SK-N-SH (cell line): ENCODE measurements at regions not wholly inside any gene's neighbourhood (a gene's known extent, or its start where the extent isn't known, plus 50 kb on each side); places are given as distances from the start of the nearest gene placed in this dataset.

ENCODE experiments used
- CTCF ChIA-PET: fragments of 300-600, 350-600 bp; formaldehyde crosslinking; extraction: SDS; loops from one replicate; lab custom pipeline; 2021; lab: Yijun Ruan, JAX
- POLR2A ChIA-PET: fragments of 350-600 bp; sonication (Branson Sonifier 250); formaldehyde crosslinking; extraction: SDS; loops from one replicate; lab custom pipeline; 2020; ENCODE audit warnings: antibody characterized with exemption, inconsistent platforms; lab: Yijun Ruan, JAX
- DNase-seq: peaks from one replicate; pipeline ENCODE4 v3.0.0; 2012
- H2AFZ ChIP-seq: fragments of 200-600 bp; sonication (generic); 2 replicates; pipeline ENCODE4 v1.8.1; 2016; ENCODE audit warnings: antibody characterized with exemption, mild to moderate bottlenecking, low read depth
- H3F3A ChIP-seq: fragments of 200-600 bp; sonication (generic); replicated peaks from 2 replicates; pipeline ENCODE3; 2016; ENCODE audit warnings: antibody characterized with exemption, mild to moderate bottlenecking; ENCODE audit not compliant: insufficient read depth
- H3K27ac ChIP-seq, 2 experiments: fragments of 200-500 bp in 1 of 2; fragments of 200-600 bp in 1 of 2; sonication (Bioruptor generic) in 1 of 2; sonication (generic), shearing (Covaris generic) in 1 of 2; 2 replicates each; pipeline versions ENCODE4 v1.5.1 to v1.6.1; 2014 to 2016; ENCODE audit warnings: low read depth in 2 of 2, inconsistent platforms in 1 of 2, low read length in 1 of 2, mild to moderate bottlenecking in 1 of 2, mixed read lengths in 1 of 2
- H3K27me3 ChIP-seq: fragments of 200-600 bp; sonication (generic), shearing (Covaris generic); 2 replicates; pipeline ENCODE4 v1.6.1; 2016; ENCODE audit warnings: mixed run types; ENCODE audit not compliant: insufficient read depth
- H3K36me3 ChIP-seq, 2 experiments: fragments of 200-500 bp in 1 of 2; fragments of 200-600 bp in 1 of 2; sonication (Bioruptor generic) in 1 of 2; sonication (generic) in 1 of 2; replicated peaks in 1 of 2; 2 replicates each; pipeline versions ENCODE3 to v1.5.1; 2014 to 2016; ENCODE audit warnings: low read length in 1 of 2, mild to moderate bottlenecking in 1 of 2; ENCODE audit not compliant: insufficient read depth in 2 of 2, control insufficient read depth in 1 of 2
- H3K4me1 ChIP-seq, 2 experiments: fragments of 200-500 bp in 1 of 2; fragments of 200-600 bp in 1 of 2; sonication (Bioruptor generic) in 1 of 2; sonication (generic), shearing (Covaris generic) in 1 of 2; 2 replicates each; pipeline versions ENCODE4 v1.5.1 to v1.6.1; 2014 to 2016; ENCODE audit warnings: low read depth in 1 of 2, low read length in 1 of 2, mixed run types in 1 of 2; ENCODE audit not compliant: insufficient read depth in 2 of 2, control insufficient read depth in 1 of 2
- H3K4me2 ChIP-seq: fragments of 200-600 bp; sonication (generic), shearing (Covaris generic); 2 replicates; pipeline ENCODE4 v1.6.1; 2017; ENCODE audit warnings: mixed run types
- H3K4me3 ChIP-seq, 2 experiments: fragments of 200-500 bp in 1 of 2; fragments of 200-600 bp in 1 of 2; sonication (Bioruptor generic) in 1 of 2; sonication (generic), shearing (Covaris generic) in 1 of 2; 2 replicates each; pipeline versions ENCODE4 v1.5.1 to v1.8.1; 2014 to 2016; ENCODE audit warnings: low read depth in 2 of 2, inconsistent platforms in 1 of 2, low read length in 1 of 2, mild to moderate bottlenecking in 1 of 2, mixed read lengths in 1 of 2, moderate library complexity in 1 of 2
- H3K79me2 ChIP-seq: fragments of 200-600 bp; sonication (generic); 2 replicates; pipeline ENCODE4 v1.8.1; 2017; ENCODE audit warnings: mild to moderate bottlenecking; ENCODE audit not compliant: insufficient read depth
- H3K9ac ChIP-seq: fragments of 200-600 bp; sonication (generic); 2 replicates; pipeline ENCODE4 v1.6.1; 2017; ENCODE audit warnings: mixed run types
- H3K9me2 ChIP-seq: fragments of 200-600 bp; sonication (generic); 2 replicates; pipeline ENCODE4 v1.6.1; 2017; ENCODE audit warnings: mixed run types
- H3K9me3 ChIP-seq: fragments of 200-600 bp; sonication (generic); 2 replicates; pipeline ENCODE4 v1.6.1; 2017; ENCODE audit warnings: mixed run types, mild to moderate bottlenecking, moderate library complexity
- H4K20me1 ChIP-seq: fragments of 200-600 bp; sonication (generic); 2 replicates; pipeline ENCODE4 v1.6.1; 2017; ENCODE audit warnings: mild to moderate bottlenecking, mixed run types; ENCODE audit not compliant: insufficient read depth
- CHD2 ChIP-seq: fragments of 150-350 bp; IDR thresholded peaks from 2 replicates; pipeline ENCODE4 v1.6.1; 2018; ENCODE audit warnings: low read length; ENCODE audit not compliant: partially characterized antibody
- EP300 ChIP-seq, 2 experiments: IDR thresholded peaks; 2 replicates each; pipeline versions ENCODE4 v1.4.0 to v1.6.1; 2012; ENCODE audit warnings: borderline replicate concordance in 1 of 2, low read depth in 1 of 2, low read length in 1 of 2
- EZH2phosphoT487 ChIP-seq: fragments of 200-600 bp; sonication (generic); IDR thresholded peaks from 2 replicates; pipeline ENCODE4 v1.6.1; 2017; ENCODE audit warnings: low read depth, mixed run types, mild to moderate bottlenecking, antibody characterized with exemption, moderate library complexity, borderline replicate concordance
- FOSL2 ChIP-seq: IDR thresholded peaks from 2 replicates; pipeline ENCODE4 v1.4.0; 2012; ENCODE audit warnings: low read depth, mild to moderate bottlenecking, moderate library complexity, borderline replicate concordance
- GATA2 ChIP-seq: sonication (generic); formaldehyde crosslinking; IDR thresholded peaks from 2 replicates; pipeline ENCODE4 v1.5.0; 2020; ENCODE audit warnings: mild to moderate bottlenecking, missing genetic modification reagents
- NRF1 ChIP-seq: IDR thresholded peaks from 2 replicates; pipeline ENCODE4 v1.6.1; 2012; ENCODE audit warnings: low read depth, mild to moderate bottlenecking, low read length
- POLR2AphosphoS5 ChIP-seq: IDR thresholded peaks from 2 replicates; pipeline ENCODE4 v1.6.1; 2012; ENCODE audit warnings: low read depth, low read length
- RAD21 ChIP-seq: IDR thresholded peaks from 2 replicates; pipeline ENCODE4 v1.6.1; 2012; ENCODE audit warnings: mild to moderate bottlenecking, low read length
- RFX5 ChIP-seq: IDR thresholded peaks from 2 replicates; pipeline ENCODE4 v1.6.1; 2012; ENCODE audit warnings: mild to moderate bottlenecking, improper control_type of control experiment, low read length
- SIN3A ChIP-seq: IDR thresholded peaks from 2 replicates; pipeline ENCODE4 v1.6.1; 2012; ENCODE audit warnings: low read depth, mild to moderate bottlenecking, low read length, moderate library complexity, borderline replicate concordance
- TCF12 ChIP-seq: IDR thresholded peaks from 2 replicates; pipeline ENCODE4 v1.4.0; 2012
- YY1 ChIP-seq: IDR thresholded peaks from 2 replicates; pipeline ENCODE4 v1.4.0; 2012; ENCODE audit warnings: low read depth, mild to moderate bottlenecking
- WGBS: methylation state at CpG from one replicate; pipeline ENCODE4 v1.1.6; 2017; ENCODE audit warnings: low lambda C conversion rate; 5-methylcytosine and 5-hydroxymethylcytosine counted together
- TF ChIP-seq, protein P1 (sequence below): IDR thresholded peaks from 2 replicates; pipeline ENCODE4 v1.4.0; 2012; ENCODE audit warnings: low read depth
- TF ChIP-seq, protein P2 (sequence below): fragments of 150-350 bp; IDR thresholded peaks from 2 replicates; pipeline ENCODE4 v1.6.1; 2017; ENCODE audit warnings: antibody characterized with exemption, low read length, low read depth, borderline replicate concordance
- TF ChIP-seq, protein P3 (sequence below): IDR thresholded peaks from 2 replicates; pipeline ENCODE4 v1.4.0; 2012; ENCODE audit warnings: low read depth, borderline replicate concordance
- TF ChIP-seq, protein P4 (sequence below): IDR thresholded peaks from 2 replicates; pipeline ENCODE4 v1.6.1; 2012; ENCODE audit warnings: mild to moderate bottlenecking, low read depth, low read length, moderate library complexity

DNA sequence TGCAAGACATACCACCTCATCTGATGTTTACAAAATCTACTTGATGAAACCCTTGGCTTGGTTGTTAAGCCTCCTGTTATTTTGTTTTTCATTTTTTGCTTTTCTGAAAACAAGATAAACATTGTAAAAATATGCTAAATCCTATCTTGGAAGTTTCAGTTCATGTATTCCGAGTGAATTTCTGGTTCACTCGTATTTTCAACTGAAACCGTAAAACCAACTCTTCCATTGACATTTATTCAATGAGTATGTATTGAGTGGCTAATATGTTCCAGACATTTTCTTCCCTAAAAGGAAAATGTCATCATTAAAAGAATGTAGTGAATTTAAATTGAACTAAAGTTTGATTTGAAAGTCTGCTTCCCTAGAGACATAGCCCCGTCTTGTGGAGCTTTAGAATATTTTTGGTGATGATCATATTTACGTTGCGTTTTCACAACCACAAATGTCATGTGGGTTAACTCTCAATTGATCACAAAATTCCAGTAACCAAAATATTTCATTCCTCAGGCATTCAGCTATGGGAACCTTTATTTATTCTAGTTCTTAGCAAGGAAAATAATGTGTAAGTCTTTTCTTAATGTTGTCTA lies 204.2 kb downstream of the MBD2 start:
- no peak for DNase-seq
- H4K20me1 ChIP-seq: no peaks in the 10 kb centered on the region
- CTCF ChIA-PET: interaction anchor here (0.8 to 1.5 kb wide), 2 partner anchors 10 to 23 kb away, joined by 3 to 5 read pairs; no protein-coding TSS in a partner anchor

DNA sequence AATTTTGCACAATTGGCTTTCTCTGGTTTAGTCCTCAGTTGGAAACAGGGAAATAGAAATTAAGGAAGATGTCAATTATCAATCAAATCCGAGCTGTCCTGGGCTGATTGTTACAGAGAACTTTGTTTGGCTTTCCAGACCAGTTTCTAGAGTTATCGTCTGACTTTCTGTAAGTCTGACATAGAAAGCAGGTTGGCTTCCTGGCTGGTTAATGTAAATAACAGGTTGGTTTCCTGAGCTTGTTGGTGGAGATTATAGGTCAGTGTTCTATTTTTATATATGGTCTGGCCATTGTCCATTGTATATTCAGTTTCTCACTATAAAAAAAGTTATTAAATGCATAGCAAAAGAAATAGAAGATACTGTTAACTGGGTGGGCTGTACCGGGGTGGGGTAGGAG lies 204.8 kb downstream of the MBD2 start:
- H3F3A ChIP-seq: no peaks in the 10 kb centered on the region
- no peaks in the 10 kb centered on the region for H3K9me2 ChIP-seq
- WGBS: 37% methylated on average over 3 of the region's 3 CpGs
- POLR2A ChIA-PET: no interaction called here
- no peak overlapping the region for H3K27ac ChIP-seq
- no peak overlapping the region for H3K4me3 ChIP-seq
- no peak overlapping the region for H2AFZ ChIP-seq
- H3K9ac ChIP-seq: no peak overlapping the region
- DNase-seq: no peak
- no peak overlapping the region for H3K4me2 ChIP-seq
- CTCF ChIA-PET: no interaction called here
- no peaks in the 10 kb centered on the region for H4K20me1 ChIP-seq
- H3K27me3 ChIP-seq: no peaks in the 10 kb centered on the region
- no peaks in the 10 kb centered on the region for H3K4me1 ChIP-seq
- H3K9me3 ChIP-seq: no peaks in the 10 kb centered on the region
- no peaks in the 10 kb centered on the region for H3K79me2 ChIP-seq
- H3K36me3 ChIP-seq: no peaks in the 10 kb centered on the region
- no peak for TF ChIP-seq RAD21
- TF ChIP-seq EZH2phosphoT487: no peak
- no peak for TF ChIP-seq FOSL2
- no peak for TF ChIP-seq SIN3A
- TF ChIP-seq EP300 (IDR thresholded peaks at IDR 0.05; ENCODE audit: borderline replicate concordance in 1 of 2, low read depth in 1 of 2, low read length in 1 of 2): no peak
- no peak for TF ChIP-seq POLR2AphosphoS5
- TF ChIP-seq YY1: no peak
- no peak for TF ChIP-seq GATA2
- TF ChIP-seq, protein P1, sequence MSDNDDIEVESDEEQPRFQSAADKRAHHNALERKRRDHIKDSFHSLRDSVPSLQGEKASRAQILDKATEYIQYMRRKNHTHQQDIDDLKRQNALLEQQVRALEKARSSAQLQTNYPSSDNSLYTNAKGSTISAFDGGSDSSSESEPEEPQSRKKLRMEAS: no peak
- TF ChIP-seq CHD2: no peak
- TF ChIP-seq, protein P2, sequence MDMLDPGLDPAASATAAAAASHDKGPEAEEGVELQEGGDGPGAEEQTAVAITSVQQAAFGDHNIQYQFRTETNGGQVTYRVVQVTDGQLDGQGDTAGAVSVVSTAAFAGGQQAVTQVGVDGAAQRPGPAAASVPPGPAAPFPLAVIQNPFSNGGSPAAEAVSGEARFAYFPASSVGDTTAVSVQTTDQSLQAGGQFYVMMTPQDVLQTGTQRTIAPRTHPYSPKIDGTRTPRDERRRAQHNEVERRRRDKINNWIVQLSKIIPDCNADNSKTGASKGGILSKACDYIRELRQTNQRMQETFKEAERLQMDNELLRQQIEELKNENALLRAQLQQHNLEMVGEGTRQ: no peak
- TF ChIP-seq, protein P3, sequence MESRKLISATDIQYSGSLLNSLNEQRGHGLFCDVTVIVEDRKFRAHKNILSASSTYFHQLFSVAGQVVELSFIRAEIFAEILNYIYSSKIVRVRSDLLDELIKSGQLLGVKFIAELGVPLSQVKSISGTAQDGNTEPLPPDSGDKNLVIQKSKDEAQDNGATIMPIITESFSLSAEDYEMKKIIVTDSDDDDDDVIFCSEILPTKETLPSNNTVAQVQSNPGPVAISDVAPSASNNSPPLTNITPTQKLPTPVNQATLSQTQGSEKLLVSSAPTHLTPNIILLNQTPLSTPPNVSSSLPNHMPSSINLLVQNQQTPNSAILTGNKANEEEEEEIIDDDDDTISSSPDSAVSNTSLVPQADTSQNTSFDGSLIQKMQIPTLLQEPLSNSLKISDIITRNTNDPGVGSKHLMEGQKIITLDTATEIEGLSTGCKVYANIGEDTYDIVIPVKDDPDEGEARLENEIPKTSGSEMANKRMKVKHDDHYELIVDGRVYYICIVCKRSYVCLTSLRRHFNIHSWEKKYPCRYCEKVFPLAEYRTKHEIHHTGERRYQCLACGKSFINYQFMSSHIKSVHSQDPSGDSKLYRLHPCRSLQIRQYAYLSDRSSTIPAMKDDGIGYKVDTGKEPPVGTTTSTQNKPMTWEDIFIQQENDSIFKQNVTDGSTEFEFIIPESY: no peak

More for the DNA sequence above, 204.2 kb downstream of the MBD2 start:
- 61% methylated on average over 6 of the region's 6 CpGs for WGBS
- Histone ChIP-seq H2AFZ (no peak overlapping the region), H3F3A (no peaks in the 10 kb centered on the region), H3K27ac (no peak overlapping the region), H3K4me1 (no peaks in the 10 kb centered on the region), H3K9me2 (no peaks in the 10 kb centered on the region), H3K4me2 (no peak overlapping the region), H3K9me3 (no peaks in the 10 kb centered on the region), H3K9ac (no peak overlapping the region), H3K36me3 (no peaks in the 10 kb centered on the region), H3K4me3 (no peak overlapping the region), H3K27me3 (no peaks in the 10 kb centered on the region), H3K79me2 (no peaks in the 10 kb centered on the region)
- POLR2A ChIA-PET: no interaction called here
- TF ChIP-seq POLR2AphosphoS5 (no peak), RAD21 (no peak), RFX5 (no peak), CHD2 (no peak), FOSL2 (no peak), NRF1 (no peak), TCF12 (no peak)
- TF ChIP-seq, protein P2: no peak
- TF ChIP-seq, protein P4, sequence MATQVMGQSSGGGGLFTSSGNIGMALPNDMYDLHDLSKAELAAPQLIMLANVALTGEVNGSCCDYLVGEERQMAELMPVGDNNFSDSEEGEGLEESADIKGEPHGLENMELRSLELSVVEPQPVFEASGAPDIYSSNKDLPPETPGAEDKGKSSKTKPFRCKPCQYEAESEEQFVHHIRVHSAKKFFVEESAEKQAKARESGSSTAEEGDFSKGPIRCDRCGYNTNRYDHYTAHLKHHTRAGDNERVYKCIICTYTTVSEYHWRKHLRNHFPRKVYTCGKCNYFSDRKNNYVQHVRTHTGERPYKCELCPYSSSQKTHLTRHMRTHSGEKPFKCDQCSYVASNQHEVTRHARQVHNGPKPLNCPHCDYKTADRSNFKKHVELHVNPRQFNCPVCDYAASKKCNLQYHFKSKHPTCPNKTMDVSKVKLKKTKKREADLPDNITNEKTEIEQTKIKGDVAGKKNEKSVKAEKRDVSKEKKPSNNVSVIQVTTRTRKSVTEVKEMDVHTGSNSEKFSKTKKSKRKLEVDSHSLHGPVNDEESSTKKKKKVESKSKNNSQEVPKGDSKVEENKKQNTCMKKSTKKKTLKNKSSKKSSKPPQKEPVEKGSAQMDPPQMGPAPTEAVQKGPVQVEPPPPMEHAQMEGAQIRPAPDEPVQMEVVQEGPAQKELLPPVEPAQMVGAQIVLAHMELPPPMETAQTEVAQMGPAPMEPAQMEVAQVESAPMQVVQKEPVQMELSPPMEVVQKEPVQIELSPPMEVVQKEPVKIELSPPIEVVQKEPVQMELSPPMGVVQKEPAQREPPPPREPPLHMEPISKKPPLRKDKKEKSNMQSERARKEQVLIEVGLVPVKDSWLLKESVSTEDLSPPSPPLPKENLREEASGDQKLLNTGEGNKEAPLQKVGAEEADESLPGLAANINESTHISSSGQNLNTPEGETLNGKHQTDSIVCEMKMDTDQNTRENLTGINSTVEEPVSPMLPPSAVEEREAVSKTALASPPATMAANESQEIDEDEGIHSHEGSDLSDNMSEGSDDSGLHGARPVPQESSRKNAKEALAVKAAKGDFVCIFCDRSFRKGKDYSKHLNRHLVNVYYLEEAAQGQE: no peak
